ENCODE measurements at regions not wholly inside any gene's neighbourhood (a gene's known extent, or its start where the extent isn't known, plus 50 kb on each side); places are given as distances from the start of the nearest gene placed in this dataset.

DNA sequence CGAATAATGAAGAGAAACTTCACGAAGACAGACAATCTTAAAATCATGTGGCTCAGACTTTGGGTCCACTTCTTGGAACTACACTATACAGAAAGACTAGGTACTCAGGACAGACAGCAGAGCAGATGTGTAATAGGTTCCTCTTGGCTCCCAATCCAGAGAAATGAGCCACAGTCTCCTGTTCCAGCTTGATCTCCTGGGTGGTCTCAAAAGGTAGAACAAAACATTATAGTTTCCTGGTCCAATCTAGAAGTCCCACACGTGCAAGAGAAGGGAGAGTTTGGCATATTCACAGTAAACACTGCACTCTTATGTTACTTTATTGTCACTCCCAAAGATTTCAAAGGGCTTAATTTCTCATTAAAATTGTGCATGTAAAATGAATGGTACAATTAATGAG lies 134.5 kb upstream of the FIBIN start:
- no peak for TF ChIP-seq CTCF (conservative IDR thresholded peaks at IDR 0.05; ENCODE audit: low read length)
- no peak for DNase-seq (ENCODE audit: low read depth)
- H3K4me3 ChIP-seq (ENCODE audit: low read length), result no peak overlapping the region

DNA sequence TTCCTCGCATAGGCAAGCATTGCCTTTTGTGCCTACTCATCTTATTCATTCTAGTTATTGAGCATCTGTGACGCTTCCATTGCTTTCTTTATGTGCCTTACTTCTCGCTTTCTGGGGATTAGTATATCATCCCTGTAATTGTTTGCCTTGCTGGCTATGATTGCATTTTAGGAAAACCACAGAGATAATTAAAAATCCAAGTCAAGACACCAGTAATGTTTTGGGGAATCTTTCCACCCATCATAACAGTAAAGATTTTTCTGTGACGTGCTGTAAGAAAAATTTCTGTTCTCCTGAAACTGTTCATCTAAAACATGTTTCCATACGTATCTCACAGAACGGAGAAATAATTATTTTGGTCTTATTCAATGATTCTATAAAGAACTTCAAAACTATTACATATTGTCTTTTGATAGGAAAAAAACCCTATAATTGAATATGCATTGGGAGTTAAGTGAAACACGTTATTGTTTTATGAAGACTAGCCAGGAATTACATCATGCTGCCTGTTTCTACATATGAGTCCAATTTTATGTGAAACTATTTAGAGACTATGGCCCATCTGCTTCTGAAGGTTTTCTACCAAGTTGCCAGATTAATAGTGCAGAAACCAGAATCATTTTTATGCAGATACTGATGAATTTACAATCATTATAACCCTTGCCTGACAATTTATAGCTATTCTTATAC lies 133.7 kb upstream of the FIBIN start:
- DNase-seq (ENCODE audit: low read depth), result peak; percentile 72
- no peak for TF ChIP-seq CTCF (conservative IDR thresholded peaks at IDR 0.05; ENCODE audit: low read length)
- no peak overlapping the region for H3K4me3 ChIP-seq (ENCODE audit: low read length)

GRCh38 chr11:26860895-26861294 lies 133.0 kb upstream of the FIBIN start:
- H3K4me3 ChIP-seq (ENCODE audit: low read length), result no peak overlapping the region
- no peak for TF ChIP-seq CTCF (conservative IDR thresholded peaks at IDR 0.05; ENCODE audit: low read length)
- no peak for DNase-seq (ENCODE audit: low read depth)

GRCh38 chr11:26862801-26863200 lies 131.1 kb upstream of the FIBIN start:
- no peak for TF ChIP-seq CTCF (conservative IDR thresholded peaks at IDR 0.05; ENCODE audit: low read length)
- no peak overlapping the region for H3K4me3 ChIP-seq (ENCODE audit: low read length)
- peak; percentile 65 for DNase-seq (ENCODE audit: low read depth)

- no peak for TF ChIP-seq CTCF (conservative IDR thresholded peaks at IDR 0.05; ENCODE audit: low read length)
- peak; percentile 67 for DNase-seq (ENCODE audit: low read depth)
- H3K4me3 ChIP-seq (ENCODE audit: low read length), result no peak overlapping the region
These were observed 128.2 kb upstream of the FIBIN start for GRCh38 chr11:26865703-26866102.

GRCh38 chr11:26867286-26867685 lies 126.6 kb upstream of the FIBIN start:
- H3K4me3 ChIP-seq (ENCODE audit: low read length), result no peak overlapping the region

More at GRCh38 chr11:26867286-26867685, 126.6 kb upstream of the FIBIN start:
- DNase-seq (ENCODE audit: low read depth), result peak; percentile 58
- TF ChIP-seq CTCF (conservative IDR thresholded peaks at IDR 0.05; ENCODE audit: low read length), result no peak

All from AG10803 (cell line).